ENCODE measurements at regions not wholly inside any gene's neighbourhood (a gene's known extent, or its start where the extent isn't known, plus 50 kb on each side); places are given as distances from the start of the nearest gene placed in this dataset.

GRCh38 chr19:30131246-30131645, 189.2 kb downstream of the URI1 start:
- peaks cover 18% of the 10 kb centered on the region for H3K9me3 Mint-ChIP-seq
- H3K4me3 Mint-ChIP-seq: no peak overlapping the region
- H3K36me3 Mint-ChIP-seq (ENCODE audit: low read depth): peaks cover 4% of the 10 kb centered on the region; the same call in 1 of the 2 replicates
- H3K4me1 Mint-ChIP-seq (ENCODE audit: low read depth): no peaks in the 10 kb centered on the region
- H3K27me3 Mint-ChIP-seq (ENCODE audit: insufficient read depth): peaks cover 5% of the 10 kb centered on the region
- no peak for DNase-seq
- TF ChIP-seq CTCF (IDR thresholded peaks at IDR 0.05): no peak
- no peak overlapping the region for H3K27ac Mint-ChIP-seq

- H3K27ac Mint-ChIP-seq: no peak overlapping the region
- peaks cover 5% of the 10 kb centered on the region for H3K27me3 Mint-ChIP-seq (ENCODE audit: insufficient read depth)
- H3K4me1 Mint-ChIP-seq (ENCODE audit: low read depth): no peaks in the 10 kb centered on the region
- TF ChIP-seq CTCF (IDR thresholded peaks at IDR 0.05): no peak
- peaks cover 4% of the 10 kb centered on the region; the same call in 1 of the 2 replicates for H3K36me3 Mint-ChIP-seq (ENCODE audit: low read depth)
- H3K9me3 Mint-ChIP-seq: peaks cover 18% of the 10 kb centered on the region
- no peak for DNase-seq
- no peak overlapping the region for H3K4me3 Mint-ChIP-seq
Observed at GRCh38 chr19:30131722-30132291, 189.8 kb downstream of the URI1 start.

- H3K9me3 Mint-ChIP-seq: peaks cover 18% of the 10 kb centered on the region
- DNase-seq: no peak
- peaks cover 5% of the 10 kb centered on the region for H3K27me3 Mint-ChIP-seq (ENCODE audit: insufficient read depth)
- H3K27ac Mint-ChIP-seq: no peak overlapping the region
- H3K4me3 Mint-ChIP-seq: no peak overlapping the region
- H3K36me3 Mint-ChIP-seq (ENCODE audit: low read depth): peaks cover 4% of the 10 kb centered on the region; the same call in 1 of the 2 replicates
- no peak for TF ChIP-seq CTCF (IDR thresholded peaks at IDR 0.05)
- no peaks in the 10 kb centered on the region for H3K4me1 Mint-ChIP-seq (ENCODE audit: low read depth)
Observed at GRCh38 chr19:30132343-30133075, 190.5 kb downstream of the URI1 start.

- no peak for DNase-seq
- H3K27ac Mint-ChIP-seq: no peak overlapping the region
- TF ChIP-seq CTCF (IDR thresholded peaks at IDR 0.05): no peak
- H3K4me1 Mint-ChIP-seq (ENCODE audit: low read depth): no peaks in the 10 kb centered on the region
- peaks cover 5% of the 10 kb centered on the region for H3K27me3 Mint-ChIP-seq (ENCODE audit: insufficient read depth)
- H3K36me3 Mint-ChIP-seq (ENCODE audit: low read depth): peaks cover 3% of the 10 kb centered on the region; the same call in 1 of the 2 replicates
- no peak overlapping the region for H3K4me3 Mint-ChIP-seq
- peaks cover 14% of the 10 kb centered on the region for H3K9me3 Mint-ChIP-seq
Observed at GRCh38 chr19:30133803-30134202, 191.8 kb downstream of the URI1 start.

- Mint-ChIP-seq H3K4me3 (no peak overlapping the region), H3K9me3 (peaks cover 15% of the 10 kb centered on the region), H3K4me1 (ENCODE audit: low read depth) (no peaks in the 10 kb centered on the region), H3K27ac (no peak overlapping the region), H3K36me3 (ENCODE audit: low read depth) (no peaks in the 10 kb centered on the region), H3K27me3 (ENCODE audit: insufficient read depth) (peaks cover 3% of the 10 kb centered on the region)
- TF ChIP-seq CTCF (IDR thresholded peaks at IDR 0.05): no peak
- DNase-seq: no peak
Observed at GRCh38 chr19:30135093-30135757, 193.2 kb downstream of the URI1 start.
